H1 (cell line): ENCODE measurements at regions not wholly inside any gene's neighbourhood (a gene's known extent, or its start where the extent isn't known, plus 50 kb on each side); places are given as distances from the start of the nearest gene placed in this dataset.

Source experiments
- CTCF ChIA-PET: fragments of 300-600 bp; sonication (Branson Sonifier 250); formaldehyde crosslinking; loops from one replicate; lab custom pipeline; 2021; ENCODE audit not compliant: partially characterized antibody; lab: Charles Lee
- POLR2A ChIA-PET: fragments of 300-600 bp; sonication (Branson Sonifier 250); formaldehyde crosslinking; loops from one replicate; lab custom pipeline; 2021; ENCODE audit warnings: inconsistent platforms; ENCODE audit not compliant: partially characterized antibody; lab: Charles Lee
- DNase-seq, 2 experiments: peaks; one replicate each; pipeline versions ENCODE4 v3.0.0 to v3.0.0-alpha.2; 2010 to 2022; ENCODE audit warnings: low spot score in 2 of 2, low read depth in 1 of 2, mixed read lengths in 1 of 2
- FAIRE-seq: peaks from 2 replicates; lab custom pipeline; 2011; peaks lifted over from hg19 to GRCh38; lab: Jason Lieb, UNC
- H2AFZ ChIP-seq: 2 replicates; pipeline ENCODE4 v1.8.1; 2012; ENCODE audit warnings: low read length, inconsistent platforms
- H2AK5ac ChIP-seq: 2 replicates; pipeline ENCODE4 v1.6.1; 2013; ENCODE audit warnings: low read depth, low read length
- H2BK120ac ChIP-seq: replicated peaks from 2 replicates; pipeline ENCODE3; 2013; ENCODE audit warnings: low read depth, low read length, inconsistent platforms
- H2BK12ac ChIP-seq: 2 replicates; pipeline ENCODE4 v1.6.1; 2013; ENCODE audit warnings: low read depth, low read length
- H2BK15ac ChIP-seq: 2 replicates; pipeline ENCODE4 v1.6.1; 2013; ENCODE audit warnings: low read length
- H2BK20ac ChIP-seq: 2 replicates; pipeline ENCODE4 v1.6.1; 2013; ENCODE audit warnings: low read length
- H2BK5ac ChIP-seq: 2 replicates; pipeline ENCODE4 v1.6.1; 2013; ENCODE audit warnings: low read depth, low read length
- H3K14ac ChIP-seq: 2 replicates; pipeline ENCODE4 v1.6.1; 2013; ENCODE audit warnings: inconsistent platforms; ENCODE audit not compliant: insufficient read length
- H3K18ac ChIP-seq: 2 replicates; pipeline ENCODE4 v1.6.1; 2013; ENCODE audit warnings: low read length; ENCODE audit errors: extremely low read depth
- H3K23ac ChIP-seq: 2 replicates; pipeline ENCODE4 v1.6.1; 2013; ENCODE audit warnings: inconsistent platforms; ENCODE audit not compliant: insufficient read length
- H3K23me2 ChIP-seq: 2 replicates; pipeline ENCODE4 v1.6.1; 2013; ENCODE audit warnings: low read depth, low read length
- H3K27ac ChIP-seq: 2 replicates; pipeline ENCODE4 v1.6.1; 2011; ENCODE audit warnings: low read depth, low read length, inconsistent platforms
- H3K27me3 ChIP-seq, 4 experiments: replicated peaks in 1 of 4; 1 replicate in 1 of 4; 2 replicates in 3 of 4; pipeline versions ENCODE4 v1.6.1 to v1.8.1; 2011 to 2013; ENCODE audit warnings: low read length in 3 of 4, mild to moderate bottlenecking in 3 of 4, inconsistent platforms in 2 of 4, mixed read lengths in 2 of 4, moderate library complexity in 1 of 4; ENCODE audit not compliant: control insufficient read depth in 3 of 4, insufficient read depth in 3 of 4; ENCODE audit errors: extremely low read depth in 1 of 4
- H3K36me3 ChIP-seq, 4 experiments: 2 replicates each; pipeline versions ENCODE4 v1.6.1 to v1.8.1; 2011 to 2013; ENCODE audit warnings: mild to moderate bottlenecking in 4 of 4, low read length in 3 of 4, moderate library complexity in 2 of 4, control low read depth in 1 of 4, inconsistent platforms in 1 of 4; ENCODE audit not compliant: insufficient read depth in 4 of 4, control insufficient read depth in 2 of 4
- H3K4ac ChIP-seq: replicated peaks from 2 replicates; pipeline ENCODE3; 2013; ENCODE audit warnings: low read length, low read depth, mixed read lengths, inconsistent platforms; ENCODE audit not compliant: insufficient read length
- H3K4me1 ChIP-seq, 4 experiments: replicated peaks in 1 of 4; 1 replicate in 1 of 4; 2 replicates in 3 of 4; pipeline versions ENCODE4 v1.6.1 to v1.8.1; 2011 to 2013; ENCODE audit warnings: low read length in 3 of 4, inconsistent platforms in 2 of 4, mixed read lengths in 1 of 4; ENCODE audit not compliant: insufficient read depth in 4 of 4, control insufficient read depth in 3 of 4
- H3K4me2 ChIP-seq, 2 experiments: 2 replicates each; pipeline versions ENCODE4 v1.6.1 to v1.8.1; 2011 to 2013; ENCODE audit warnings: low read depth in 2 of 2, low read length in 2 of 2, control low read depth in 1 of 2, inconsistent platforms in 1 of 2, mild to moderate bottlenecking in 1 of 2; ENCODE audit not compliant: insufficient read depth in 1 of 2
- H3K4me3 ChIP-seq, 4 experiments: fragments of 200-600, 300-600 bp in 1 of 4; sonication (generic), shearing (Covaris generic), sonication (Bioruptor Twin) in 1 of 4; 2 replicates each; pipeline versions ENCODE4 v1.5.1 to v1.8.1; 2011 to 2016; ENCODE audit warnings: low read length in 4 of 4, low read depth in 3 of 4, control low read depth in 2 of 4, inconsistent platforms in 2 of 4, mild to moderate bottlenecking in 2 of 4, mixed read lengths in 1 of 4, moderate library complexity in 1 of 4; ENCODE audit not compliant: insufficient read depth in 2 of 4; ENCODE audit errors: extremely low read depth in 1 of 4
- H3K56ac ChIP-seq: replicated peaks from 2 replicates; pipeline ENCODE3; 2013; ENCODE audit warnings: low read depth, mild to moderate bottlenecking, mixed read lengths, low read length, inconsistent platforms; ENCODE audit not compliant: insufficient read length
- H3K79me1 ChIP-seq: 2 replicates; pipeline ENCODE4 v1.6.1; 2013; ENCODE audit warnings: low read depth, low read length, control low read depth
- H3K79me2 ChIP-seq, 2 experiments: 2 replicates each; pipeline versions ENCODE4 v1.6.1 to v1.8.1; 2012 to 2013; ENCODE audit warnings: low read length in 2 of 2, mild to moderate bottlenecking in 2 of 2, inconsistent platforms in 1 of 2; ENCODE audit not compliant: insufficient read depth in 2 of 2, control insufficient read depth in 1 of 2
- H3K9ac ChIP-seq, 4 experiments: replicated peaks in 1 of 4; 1 replicate in 1 of 4; 2 replicates in 3 of 4; pipeline versions ENCODE4 v1.6.1 to v1.8.1; 2011 to 2013; ENCODE audit warnings: low read depth in 3 of 4, low read length in 3 of 4, control low read depth in 2 of 4, mild to moderate bottlenecking in 2 of 4, moderate library complexity in 2 of 4, inconsistent platforms in 1 of 4; ENCODE audit errors: extremely low read depth in 1 of 4
- H3K9me3 ChIP-seq, 2 experiments: 2 replicates each; pipeline versions ENCODE4 v1.6.1 to v1.8.1; 2012 to 2013; ENCODE audit warnings: mild to moderate bottlenecking in 2 of 2, moderate library complexity in 2 of 2, control low read depth in 1 of 2, inconsistent platforms in 1 of 2, low read depth in 1 of 2, low read length in 1 of 2, mixed read lengths in 1 of 2; ENCODE audit not compliant: insufficient read depth in 2 of 2
- H4K20me1 ChIP-seq, 2 experiments: replicated peaks in 1 of 2; 2 replicates each; pipeline versions ENCODE3 to v1.8.1; 2011 to 2013; ENCODE audit warnings: inconsistent platforms in 2 of 2, low read length in 2 of 2, mild to moderate bottlenecking in 1 of 2; ENCODE audit not compliant: insufficient read depth in 2 of 2, control insufficient read depth in 1 of 2
- H4K5ac ChIP-seq: 2 replicates; pipeline ENCODE4 v1.6.1; 2013; ENCODE audit warnings: low read length, low read depth, mixed read lengths, inconsistent platforms; ENCODE audit not compliant: insufficient read length
- H4K8ac ChIP-seq: 2 replicates; pipeline ENCODE4 v1.8.0; 2013; ENCODE audit warnings: mild to moderate bottlenecking, moderate library complexity, low read length, inconsistent platforms; ENCODE audit not compliant: insufficient read depth; ENCODE audit errors: extremely low read depth
- H4K91ac ChIP-seq: replicated peaks from 2 replicates; pipeline ENCODE3; 2013; ENCODE audit warnings: low read length, mixed read lengths, inconsistent platforms; ENCODE audit not compliant: insufficient read length
- ASH2L ChIP-seq: fragments of 200-600, 300-600 bp; sonication (generic); IDR thresholded peaks from one replicate; pipeline ENCODE4 v1.7.1; 2017; ENCODE audit warnings: low read length
- CHD1 ChIP-seq: IDR thresholded peaks from 2 replicates; pipeline ENCODE4 v1.6.1; 2012; ENCODE audit warnings: low read depth, low read length, improper control_type of control experiment
- CREB1 ChIP-seq: IDR thresholded peaks from 2 replicates; pipeline ENCODE4 v1.6.1; 2012; ENCODE audit warnings: inconsistent platforms
- EZH2 ChIP-seq: fragments of 200-600 bp; sonication (generic); IDR thresholded peaks from 2 replicates; pipeline ENCODE4 v1.7.1; 2012; ENCODE audit warnings: low read depth, mild to moderate bottlenecking, moderate library complexity, low read length, inconsistent platforms; ENCODE audit not compliant: severe bottlenecking
- FOSL1 ChIP-seq: IDR thresholded peaks from 2 replicates; pipeline ENCODE4 v1.6.1; 2011; ENCODE audit warnings: mild to moderate bottlenecking, low read depth, low read length, moderate library complexity; ENCODE audit not compliant: insufficient read depth
- HDAC6 ChIP-seq: IDR thresholded peaks from one replicate; pipeline ENCODE4 v1.7.1; 2012; ENCODE audit warnings: low read depth, mild to moderate bottlenecking, inconsistent platforms, low read length, moderate library complexity
- JUND ChIP-seq: IDR thresholded peaks from 2 replicates; pipeline ENCODE4 v1.6.1; 2011; ENCODE audit warnings: mild to moderate bottlenecking, improper control_type of control experiment, low read length
- KDM5A ChIP-seq: fragments of 200-600 bp; IDR thresholded peaks from 2 replicates; pipeline ENCODE4 v1.7.1; 2012; ENCODE audit warnings: mild to moderate bottlenecking, low read length, inconsistent platforms, mixed read lengths
- NRF1 ChIP-seq: IDR thresholded peaks from 2 replicates; pipeline ENCODE4 v1.6.1; 2011; ENCODE audit warnings: mild to moderate bottlenecking, low read depth, low read length, improper control_type of control experiment
- RBBP5 ChIP-seq: IDR thresholded peaks from 2 replicates; pipeline ENCODE4 v1.7.1; 2012; ENCODE audit warnings: low read depth, mild to moderate bottlenecking, inconsistent platforms, low read length, moderate library complexity, borderline replicate concordance
- SIN3A ChIP-seq, 2 experiments: IDR thresholded peaks in 1 of 2; conservative IDR thresholded peaks in 1 of 2; 2 replicates each; pipeline ENCODE4 v1.6.1; 2011 to 2012; ENCODE audit warnings: low read length in 2 of 2, improper control_type of control experiment in 1 of 2, low read depth in 1 of 2, mild to moderate bottlenecking in 1 of 2
- TCF12 ChIP-seq: IDR thresholded peaks from 2 replicates; pipeline ENCODE4 v1.6.1; 2011; ENCODE audit warnings: low read depth, mild to moderate bottlenecking, low read length
- TEAD4 ChIP-seq: IDR thresholded peaks from 2 replicates; pipeline ENCODE4 v1.6.1; 2012; ENCODE audit warnings: low read depth, low read length, inconsistent platforms, mixed read lengths
- WGBS, 2 experiments: shearing (Covaris generic) in 1 of 2; methylation state at CpG; one replicate each; pipeline versions ENCODE4 v1.1.6 to v1.1.7; 2013 to 2015; ENCODE audit warnings: low lambda C conversion rate in 2 of 2, mixed read lengths in 2 of 2, inconsistent platforms in 1 of 2, low coverage in 1 of 2, missing lambda C conversion rate in 1 of 2; ENCODE audit not compliant: insufficient replicate concordance in 2 of 2, insufficient coverage in 1 of 2, insufficient read length in 1 of 2; ENCODE audit errors: extremely low coverage in 1 of 2, missing lambda C conversion rate in 1 of 2; 5-methylcytosine and 5-hydroxymethylcytosine counted together
- TF ChIP-seq, protein P1 (sequence below): IDR thresholded peaks from 2 replicates; pipeline ENCODE4 v1.6.1; 2012; ENCODE audit warnings: low read length, inconsistent platforms

DNA sequence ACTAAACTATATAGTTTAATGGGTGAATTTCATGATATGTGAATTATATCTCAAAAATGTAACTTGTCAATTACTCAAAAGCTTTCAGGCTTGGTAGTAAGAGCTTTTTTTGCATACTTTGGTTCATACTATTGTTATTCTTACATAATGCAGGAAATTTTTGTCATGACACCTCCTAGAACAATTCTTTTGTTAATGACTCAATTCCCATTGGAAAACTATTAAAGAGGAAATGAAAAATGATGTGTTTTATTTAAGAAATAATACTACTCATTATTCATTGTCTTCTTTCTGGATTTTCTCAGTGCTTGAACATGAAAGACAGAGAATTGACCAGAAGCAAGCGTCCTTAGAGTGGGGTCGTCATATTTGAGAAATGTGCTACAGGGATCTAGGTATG, 196.4 kb upstream of the KCNJ16 start:
- Histone ChIP-seq H3K79me2 (no peaks in the 10 kb centered on the region), H3K18ac (no peak overlapping the region), H4K20me1 (no peaks in the 10 kb centered on the region), H3K23ac (no peak overlapping the region), H2BK12ac (no peak overlapping the region), H3K4me1 (no peaks in the 10 kb centered on the region), H3K9ac (no peak overlapping the region), H3K4ac (no peak overlapping the region), H2BK20ac (no peak overlapping the region), H2AFZ (no peak overlapping the region), H3K14ac (no peak overlapping the region), H2BK5ac (no peak overlapping the region), H3K4me2 (no peak overlapping the region), H3K9me3 (no peaks in the 10 kb centered on the region), H2AK5ac (no peak overlapping the region), H3K27me3 (no peaks in the 10 kb centered on the region), H3K79me1 (no peaks in the 10 kb centered on the region), H4K5ac (no peak overlapping the region), H3K4me3 (no peak overlapping the region), H3K23me2 (no peaks in the 10 kb centered on the region), H4K91ac (no peak overlapping the region), H4K8ac (no peak overlapping the region), H2BK120ac (no peak overlapping the region), H3K27ac (no peak overlapping the region), H3K36me3 (no peaks in the 10 kb centered on the region), H3K56ac (no peak overlapping the region), H2BK15ac (no peak overlapping the region)
- DNase-seq = no peak
- POLR2A ChIA-PET = no interaction called here
- CTCF ChIA-PET = no interaction called here
- no peak for FAIRE-seq
- WGBS, 2 experiments = 93% methylated on average over 2 of the region's 2 CpGs; no CpG with 5 or more reads in 1 of the 2 experiments
- TF ChIP-seq EZH2 = no peak
- no peak for TF ChIP-seq TEAD4
- no peak for TF ChIP-seq NRF1
- TF ChIP-seq, protein P1, sequence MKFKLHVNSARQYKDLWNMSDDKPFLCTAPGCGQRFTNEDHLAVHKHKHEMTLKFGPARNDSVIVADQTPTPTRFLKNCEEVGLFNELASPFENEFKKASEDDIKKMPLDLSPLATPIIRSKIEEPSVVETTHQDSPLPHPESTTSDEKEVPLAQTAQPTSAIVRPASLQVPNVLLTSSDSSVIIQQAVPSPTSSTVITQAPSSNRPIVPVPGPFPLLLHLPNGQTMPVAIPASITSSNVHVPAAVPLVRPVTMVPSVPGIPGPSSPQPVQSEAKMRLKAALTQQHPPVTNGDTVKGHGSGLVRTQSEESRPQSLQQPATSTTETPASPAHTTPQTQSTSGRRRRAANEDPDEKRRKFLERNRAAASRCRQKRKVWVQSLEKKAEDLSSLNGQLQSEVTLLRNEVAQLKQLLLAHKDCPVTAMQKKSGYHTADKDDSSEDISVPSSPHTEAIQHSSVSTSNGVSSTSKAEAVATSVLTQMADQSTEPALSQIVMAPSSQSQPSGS = no peak
- no peak for TF ChIP-seq CHD1
- TF ChIP-seq RBBP5 = no peak
- TF ChIP-seq TCF12 = no peak
- TF ChIP-seq CREB1 = no peak
- TF ChIP-seq SIN3A (conservative IDR thresholded peaks at IDR 0.05 in 1 of 2, IDR thresholded peaks at IDR 0.05 in 1 of 2; ENCODE audit: low read depth in 1 of 2, low read length in 2 of 2) = no peak
- no peak for TF ChIP-seq HDAC6
- no peak for TF ChIP-seq KDM5A
- no peak for TF ChIP-seq JUND
- no peak for TF ChIP-seq FOSL1
- TF ChIP-seq ASH2L = no peak
